Skeletal muscle cell (primary cell): ENCODE measurements at regions not wholly inside any gene's neighbourhood (a gene's known extent, or its start where the extent isn't known, plus 50 kb on each side); places are given as distances from the start of the nearest gene placed in this dataset.

ENCODE experiments used
- DNase-seq: peaks from one replicate; pipeline ENCODE4 v3.0.0-alpha.2; 2010; ENCODE audit warnings: low read depth
- H3K4me3 ChIP-seq: 2 replicates; pipeline ENCODE4 v1.5.1; 2011; ENCODE audit warnings: low read depth, mild to moderate bottlenecking, control low read depth, low read length, moderate library complexity

DNA sequence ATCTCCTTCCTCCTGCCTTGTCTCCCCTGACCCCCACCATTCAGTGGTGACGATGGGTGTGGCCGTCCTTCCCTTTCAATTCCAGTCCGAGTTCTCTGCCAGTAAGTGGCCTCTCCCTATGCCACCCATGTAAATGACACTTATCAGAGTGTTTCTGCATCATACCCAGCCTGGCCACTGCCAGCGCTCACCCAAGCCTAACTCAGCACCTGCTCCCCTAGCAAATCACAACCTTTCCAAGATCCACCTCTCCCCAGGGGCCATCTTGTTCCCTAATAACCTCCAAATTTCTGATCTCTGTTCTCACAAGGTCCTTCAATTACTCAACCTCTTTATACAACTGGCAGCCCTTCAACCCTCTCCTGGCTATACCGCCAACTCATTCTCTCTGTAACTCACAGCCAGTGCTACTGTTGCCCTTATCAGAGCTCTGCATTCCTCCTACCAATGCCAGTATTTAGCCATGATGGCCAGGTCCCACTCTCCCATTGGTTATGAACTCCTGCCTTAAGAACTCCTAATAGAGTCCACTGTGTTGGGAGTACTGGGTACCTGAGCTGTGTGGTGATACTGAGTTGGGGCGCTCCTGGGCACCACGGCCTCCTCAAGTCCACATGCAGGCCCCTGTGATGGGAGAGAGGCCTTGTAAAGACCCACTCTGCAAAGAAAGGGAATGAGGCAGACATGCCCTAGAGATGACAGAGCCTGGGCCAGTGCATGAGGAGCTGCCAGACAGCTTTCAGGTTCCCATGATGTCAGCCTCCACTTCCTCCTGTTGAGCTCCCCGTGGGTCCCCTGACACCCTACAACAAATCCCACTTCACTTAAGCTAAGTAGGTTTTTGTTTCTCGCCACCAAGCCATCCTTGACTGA lies 187.4 kb upstream of the RREB1 start:
- no peak for DNase-seq

DNA sequence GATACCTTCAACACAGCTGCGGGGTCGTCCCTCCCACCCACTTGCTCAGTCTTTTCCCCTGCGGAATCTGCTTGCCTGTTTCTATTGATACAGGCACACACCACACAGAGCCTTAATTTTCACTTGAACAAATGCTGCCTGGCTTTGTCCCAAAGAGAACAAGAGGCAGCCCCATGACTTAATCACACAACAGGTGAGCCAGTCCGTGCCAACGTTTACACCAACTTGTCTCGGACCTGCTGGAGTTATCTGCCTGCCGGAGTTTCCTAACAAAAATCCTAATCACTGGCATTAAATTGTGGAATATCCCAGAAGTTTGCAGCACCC lies 186.8 kb upstream of the RREB1 start:
- no peak for DNase-seq
- no peak overlapping the region for H3K4me3 ChIP-seq

More for the DNA sequence above, 187.4 kb upstream of the RREB1 start:
- H3K4me3 ChIP-seq: no peak overlapping the region

DNA sequence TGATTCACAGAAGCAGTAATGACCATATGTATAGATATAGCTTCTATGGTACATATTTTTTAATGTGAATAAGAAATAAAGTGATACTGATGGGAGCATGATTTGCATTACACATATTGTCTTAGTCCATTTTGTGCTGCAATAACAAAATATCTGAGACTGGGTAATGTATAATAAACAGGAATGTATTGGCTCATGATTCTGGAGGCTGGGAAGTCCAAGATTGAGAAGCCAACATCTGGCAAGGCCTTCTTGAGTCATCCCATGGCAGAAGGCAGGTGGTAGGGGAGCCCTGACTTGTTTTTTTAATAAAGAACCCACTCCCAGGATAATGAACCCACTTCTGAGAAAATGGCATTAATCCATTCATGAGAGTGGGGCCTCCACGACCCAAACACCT lies 185.6 kb upstream of the RREB1 start:
- no peak overlapping the region for H3K4me3 ChIP-seq
- no peak for DNase-seq

DNA sequence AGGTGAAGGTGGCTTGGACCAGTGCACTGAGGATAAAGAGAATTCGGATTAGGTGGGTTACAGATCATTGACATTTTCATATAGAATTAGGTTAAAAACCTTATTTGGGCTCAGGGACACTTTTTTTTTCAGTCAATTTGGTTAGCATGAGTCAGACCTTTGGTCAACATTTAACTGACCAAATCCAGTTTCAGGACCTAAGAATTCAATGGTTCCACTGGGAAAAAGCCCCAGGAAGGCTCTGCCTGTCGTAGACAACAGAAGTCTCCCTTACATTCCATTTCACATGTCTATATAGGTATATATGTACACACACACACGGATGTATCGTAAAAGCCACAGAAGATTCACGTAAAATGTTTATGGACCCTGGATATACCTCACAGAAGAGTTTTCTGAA lies 184.2 kb upstream of the RREB1 start:
- DNase-seq: no peak
- H3K4me3 ChIP-seq: no peak overlapping the region

DNA sequence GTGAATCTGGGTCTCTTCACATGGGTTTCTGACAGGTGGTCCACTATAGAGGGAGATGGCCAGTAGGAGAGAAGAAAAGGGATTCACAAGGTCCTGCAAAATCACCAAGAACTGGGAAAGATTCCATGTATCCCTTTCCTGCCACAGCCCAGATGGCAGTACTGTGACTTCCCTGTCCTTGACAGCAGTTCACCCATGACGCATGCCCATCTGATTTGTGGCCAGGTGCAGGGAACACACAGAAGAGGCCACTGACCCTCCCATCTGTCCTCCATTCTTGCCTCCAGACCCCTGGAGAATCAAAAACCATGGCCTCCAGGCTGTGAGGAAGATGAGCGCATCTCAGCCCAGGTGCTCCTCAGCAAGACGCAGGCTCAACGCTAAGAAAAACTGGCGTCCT lies 183.1 kb upstream of the RREB1 start:
- no peak overlapping the region for H3K4me3 ChIP-seq
- DNase-seq: no peak

DNA sequence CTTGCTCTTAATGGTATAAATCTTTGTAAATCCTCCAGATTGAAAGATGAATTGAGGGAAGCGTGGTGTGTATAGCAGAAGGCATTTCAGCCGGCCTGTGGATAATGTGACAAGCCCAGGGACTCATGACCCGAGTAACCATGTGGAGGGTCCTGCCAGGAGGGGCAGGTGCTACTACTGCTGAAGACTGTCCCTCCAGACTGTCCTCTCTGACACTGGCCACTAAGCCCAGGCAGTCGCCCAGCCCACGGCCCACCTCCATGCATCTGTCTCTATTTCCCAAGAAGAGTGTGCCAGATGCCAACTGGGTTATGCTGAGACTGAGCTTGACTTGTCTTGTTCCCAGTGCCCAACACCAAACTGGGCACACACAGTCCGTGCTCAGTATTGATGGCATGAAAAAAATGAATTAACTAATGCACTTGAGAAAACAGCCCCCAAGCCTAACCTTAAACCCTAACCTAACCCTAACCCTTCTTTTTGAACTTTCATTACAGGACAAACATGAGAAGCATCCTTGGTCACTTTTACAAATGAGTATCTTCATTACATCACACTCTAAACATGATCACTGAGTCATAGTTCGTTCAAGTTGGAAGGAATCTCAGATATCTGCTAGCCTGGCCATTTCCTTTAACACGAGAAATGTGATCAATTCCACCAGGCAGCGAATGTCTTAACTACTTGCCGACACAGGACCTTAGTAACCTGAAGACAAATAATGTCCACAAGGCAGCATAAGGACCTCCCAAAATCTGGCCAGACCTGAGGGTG lies 182.2 kb upstream of the RREB1 start:
- DNase-seq: no peak

DNA sequence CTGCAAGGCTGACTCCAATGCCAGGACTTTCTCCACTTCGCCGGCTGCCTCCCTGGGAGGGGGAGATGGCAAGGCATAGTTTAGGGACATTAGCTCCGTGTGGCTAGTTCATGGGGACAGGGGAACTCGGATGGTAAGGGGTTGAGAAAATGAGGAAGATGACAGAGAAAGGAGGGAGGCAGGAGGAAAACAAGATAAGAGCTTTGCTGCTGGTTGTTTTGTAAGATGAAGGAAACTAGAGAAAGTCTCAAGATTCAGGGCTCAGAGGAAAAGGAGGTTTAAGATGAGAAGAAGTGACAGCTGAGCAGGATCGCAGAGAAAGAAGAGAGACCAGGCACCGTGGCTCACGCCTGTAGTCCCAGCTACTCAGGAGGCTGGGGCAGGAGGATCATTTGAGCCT lies 180.9 kb upstream of the RREB1 start:
- DNase-seq: no peak
- no peak overlapping the region for H3K4me3 ChIP-seq

More for the DNA sequence above, 182.2 kb upstream of the RREB1 start:
- H3K4me3 ChIP-seq: no peak overlapping the region

DNA sequence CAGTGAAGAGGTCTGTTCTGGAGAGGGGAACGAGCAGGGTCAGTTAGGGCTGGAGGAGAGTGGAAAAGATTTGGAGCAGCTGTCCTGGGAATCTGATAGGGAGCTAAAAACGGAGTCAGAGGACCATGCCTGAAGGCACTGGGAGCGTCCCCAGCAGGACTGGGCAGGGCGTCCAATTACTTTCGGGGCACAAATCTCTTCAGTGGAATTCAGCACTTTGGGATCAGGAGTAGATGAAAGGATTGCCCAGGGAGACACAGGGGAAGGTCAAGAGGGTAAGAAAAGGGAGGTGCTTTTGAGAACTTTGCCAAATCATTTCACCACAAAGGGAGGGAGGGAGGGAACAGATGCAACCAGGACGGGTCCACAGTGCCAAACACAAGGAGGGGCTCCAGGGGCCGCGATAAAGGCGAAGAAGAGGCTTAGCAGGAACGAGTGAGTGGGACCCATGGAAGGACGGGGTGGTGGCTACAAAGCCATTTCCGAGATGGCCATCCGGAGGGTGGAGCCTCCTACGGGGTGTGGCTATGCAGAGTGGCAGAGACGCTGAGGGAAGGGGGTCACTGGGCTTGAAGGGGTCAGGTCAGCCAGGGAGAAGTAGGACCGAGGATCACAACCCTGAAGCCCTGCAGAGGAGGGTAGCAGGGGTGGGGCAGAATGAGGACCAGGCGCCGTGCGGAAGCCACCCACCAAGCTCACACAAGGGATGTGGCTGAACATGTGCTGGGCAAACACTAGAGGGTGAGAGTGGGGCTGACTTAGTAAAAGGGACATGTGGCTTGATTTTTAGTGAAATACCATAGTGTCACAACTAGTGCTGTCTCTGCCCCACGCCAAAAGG lies 180.0 kb upstream of the RREB1 start:
- H3K4me3 ChIP-seq: no peak overlapping the region
- DNase-seq: no peak

DNA sequence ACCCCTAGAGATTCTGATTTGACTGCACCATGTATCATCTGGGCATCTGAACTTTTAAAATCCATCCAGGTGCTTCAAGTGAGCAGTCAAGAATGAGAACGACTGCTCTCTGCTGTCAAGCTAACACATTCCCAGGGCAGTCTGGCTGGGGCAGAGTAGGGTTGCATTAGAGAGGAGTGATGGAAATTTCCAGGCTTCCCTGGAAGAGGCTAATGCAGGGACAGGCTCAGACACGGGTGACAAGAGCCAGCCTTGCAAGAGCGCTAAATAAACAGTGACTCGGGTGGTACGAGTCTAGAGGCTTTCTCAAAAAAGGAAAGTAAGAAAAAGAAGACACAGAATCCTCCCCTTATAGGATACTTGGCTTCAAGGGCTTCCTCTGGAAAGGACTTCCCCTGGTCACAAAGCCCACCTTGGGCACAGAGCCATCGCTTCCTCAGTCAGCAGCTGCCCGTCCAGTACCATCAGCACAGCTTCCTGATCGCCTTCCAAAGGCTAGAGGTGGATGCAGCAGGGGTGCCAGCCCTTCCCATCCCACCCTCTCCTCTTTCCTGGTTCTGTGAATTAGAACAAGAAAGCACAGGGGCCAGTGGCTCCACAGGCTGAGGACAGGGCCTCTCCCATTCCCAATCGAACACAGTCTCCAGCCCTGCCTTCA lies 177.4 kb upstream of the RREB1 start:
- no peak for DNase-seq
- no peak overlapping the region for H3K4me3 ChIP-seq

DNA sequence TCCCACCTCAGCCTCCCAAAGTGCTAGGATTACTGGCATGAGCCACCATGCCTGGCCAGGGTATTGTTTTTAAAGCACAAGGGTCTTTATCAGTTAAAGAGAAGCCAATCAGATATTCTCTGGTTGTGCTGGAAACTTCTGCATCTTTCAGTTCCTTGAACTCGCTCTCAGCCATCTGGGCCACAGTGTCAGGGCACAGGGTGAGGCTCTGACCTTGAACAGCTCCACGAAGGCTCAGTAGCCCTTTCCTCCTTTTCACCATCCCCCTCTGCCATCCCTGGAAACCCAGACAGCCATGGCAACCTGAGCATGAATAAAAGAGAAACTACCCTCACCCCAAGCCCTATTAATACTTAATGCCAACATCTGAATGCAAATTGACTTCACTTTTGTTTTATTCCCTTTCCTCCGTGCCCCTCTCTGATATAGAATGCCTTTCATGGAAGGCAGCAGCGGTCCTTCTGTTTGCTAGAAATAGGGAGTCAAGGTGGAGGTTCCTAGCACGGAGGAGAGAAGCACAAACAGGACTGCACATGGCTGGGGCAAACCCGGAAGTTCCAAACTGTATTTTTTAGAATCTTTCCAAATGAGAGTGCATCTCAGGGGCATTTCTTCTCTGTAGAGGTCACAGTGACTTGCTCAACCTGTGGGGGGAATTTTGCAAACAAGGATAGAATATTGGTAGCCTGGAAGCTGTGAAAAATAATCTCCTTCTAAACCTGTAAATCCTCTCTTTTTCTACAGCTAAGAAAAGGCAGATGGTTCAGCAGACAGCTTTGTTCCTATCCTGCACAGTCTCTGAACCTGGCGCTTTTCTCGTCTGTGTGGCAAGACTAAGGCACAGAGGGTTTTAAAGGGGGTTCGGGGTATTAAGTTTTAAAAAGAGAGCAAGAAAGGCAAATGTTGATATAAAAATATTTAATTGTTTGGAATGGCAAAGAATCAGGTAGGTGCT lies 176.4 kb upstream of the RREB1 start:
- no peak for DNase-seq
- H3K4me3 ChIP-seq: no peak overlapping the region

DNA sequence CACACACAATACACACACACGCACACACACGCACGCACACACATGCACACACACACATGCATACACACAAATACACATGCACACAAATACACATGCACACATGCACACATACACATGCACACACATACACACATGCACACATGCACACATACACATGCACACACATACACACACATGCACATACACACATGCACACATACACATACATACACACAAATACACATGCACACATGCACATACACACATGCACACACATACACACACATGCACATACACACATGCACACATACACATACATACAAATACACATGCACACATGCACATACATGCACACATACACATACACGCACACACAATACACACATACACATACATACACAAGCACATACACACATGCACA lies 175.4 kb upstream of the RREB1 start:
- no peak for DNase-seq
- no peak overlapping the region for H3K4me3 ChIP-seq

DNA sequence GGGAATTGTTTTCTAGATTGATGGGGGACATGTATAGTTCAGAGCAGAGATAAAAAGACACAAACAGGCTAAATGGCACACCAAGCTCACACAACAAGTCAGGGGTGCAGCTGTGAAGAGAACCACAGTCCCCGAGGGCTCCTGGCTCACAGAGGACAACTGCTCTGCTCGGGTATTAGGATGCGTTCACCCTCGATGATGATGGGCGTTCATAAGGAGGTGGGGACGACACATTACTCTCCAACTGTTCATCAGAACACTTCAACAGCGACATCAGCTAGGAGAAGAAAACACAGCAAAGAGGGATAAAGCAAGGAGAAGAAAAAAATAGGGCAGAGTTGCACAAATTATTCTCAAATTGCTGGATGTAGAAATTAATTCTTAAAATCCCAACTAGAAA lies 174.8 kb upstream of the RREB1 start:
- no peak for DNase-seq
- no peak overlapping the region for H3K4me3 ChIP-seq

DNA sequence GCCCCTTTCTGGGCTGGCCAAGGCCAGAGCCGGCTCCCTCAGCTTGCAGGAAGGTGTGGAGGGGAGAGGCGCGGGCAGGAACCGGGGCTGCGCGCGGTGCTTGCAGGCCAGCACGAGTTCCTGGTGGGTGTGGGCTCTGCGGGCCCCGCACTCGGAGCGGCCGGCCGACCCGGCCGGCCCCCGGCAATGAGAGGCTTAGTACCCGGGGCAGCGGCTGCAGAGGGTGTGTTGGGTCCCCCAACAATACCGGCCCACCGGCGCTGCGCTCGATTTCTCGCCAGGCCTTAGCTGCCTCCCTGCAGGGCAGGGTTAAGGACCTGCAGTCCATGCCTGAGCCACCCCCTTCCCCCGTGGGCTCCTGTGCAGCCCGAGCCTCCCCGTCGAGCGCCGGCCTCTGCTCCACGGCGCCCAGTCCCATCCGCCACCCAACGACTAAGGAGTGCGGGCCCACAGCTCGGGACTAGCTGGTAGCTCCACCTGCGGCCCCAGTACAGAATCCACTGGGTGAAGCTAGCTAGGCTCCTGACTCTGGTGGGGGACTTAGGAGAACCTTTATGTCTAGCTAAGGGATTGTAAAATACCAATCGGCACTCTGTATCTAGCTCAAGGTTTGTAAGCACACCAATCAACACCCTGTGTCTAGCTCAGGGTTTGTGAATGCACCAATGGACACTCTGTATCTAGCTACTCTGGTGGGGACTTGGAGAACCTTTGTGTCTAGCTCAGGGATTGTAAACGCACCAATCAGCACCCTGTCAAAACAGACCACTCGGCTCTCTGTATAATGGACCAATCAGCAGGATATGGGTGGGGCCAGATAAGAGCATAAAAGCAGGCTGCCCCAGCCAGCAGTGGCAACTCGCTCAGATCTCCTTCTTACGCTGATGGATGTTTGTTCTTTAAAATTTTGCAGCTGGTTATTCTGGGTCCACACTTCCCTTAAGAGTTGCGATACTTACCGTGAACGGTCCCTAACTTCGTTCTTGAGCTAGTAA lies 167.4 kb upstream of the RREB1 start:
- no peak overlapping the region for H3K4me3 ChIP-seq
- no peak for DNase-seq

DNA sequence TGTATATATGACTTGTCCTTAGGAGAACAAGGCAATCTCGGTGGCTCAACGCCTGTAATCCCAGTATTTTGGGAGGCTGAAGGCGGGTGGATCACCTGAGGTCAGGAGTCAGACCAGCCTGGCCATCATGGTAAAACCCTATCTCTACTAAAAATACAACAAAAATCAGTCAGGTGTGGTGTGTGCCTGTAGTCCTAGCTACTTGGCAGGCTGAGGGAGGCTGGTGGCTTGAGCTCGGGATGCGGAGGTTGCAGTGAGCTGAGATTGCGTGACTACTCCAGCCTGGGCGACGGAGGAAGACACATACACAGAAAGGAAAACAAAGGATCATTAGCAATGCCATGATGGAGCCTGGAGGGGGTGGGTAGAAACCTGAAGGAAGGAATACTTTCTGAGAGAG lies 166.6 kb upstream of the RREB1 start:
- H3K4me3 ChIP-seq: no peak overlapping the region
- no peak for DNase-seq

DNA sequence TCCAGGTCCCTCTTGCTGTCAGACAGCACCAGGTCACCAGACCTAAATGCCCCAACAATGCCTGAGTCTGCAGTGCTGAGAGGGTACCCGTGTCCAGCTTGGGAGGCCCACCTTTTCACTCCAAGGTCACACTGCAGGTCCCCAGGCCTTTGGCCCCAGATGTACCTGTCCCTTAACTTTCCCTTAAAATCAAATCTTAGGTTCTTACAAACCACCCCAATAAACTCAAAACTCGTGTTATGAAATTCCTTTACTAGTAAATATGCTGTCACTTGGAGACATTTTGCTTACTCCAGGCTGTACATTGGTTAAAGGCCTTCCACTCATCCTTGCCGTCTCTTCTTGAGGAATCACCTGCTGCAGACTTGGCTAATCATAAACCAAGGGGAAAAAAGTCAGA lies 165.7 kb upstream of the RREB1 start:
- no peak overlapping the region for H3K4me3 ChIP-seq
- no peak for DNase-seq

DNA sequence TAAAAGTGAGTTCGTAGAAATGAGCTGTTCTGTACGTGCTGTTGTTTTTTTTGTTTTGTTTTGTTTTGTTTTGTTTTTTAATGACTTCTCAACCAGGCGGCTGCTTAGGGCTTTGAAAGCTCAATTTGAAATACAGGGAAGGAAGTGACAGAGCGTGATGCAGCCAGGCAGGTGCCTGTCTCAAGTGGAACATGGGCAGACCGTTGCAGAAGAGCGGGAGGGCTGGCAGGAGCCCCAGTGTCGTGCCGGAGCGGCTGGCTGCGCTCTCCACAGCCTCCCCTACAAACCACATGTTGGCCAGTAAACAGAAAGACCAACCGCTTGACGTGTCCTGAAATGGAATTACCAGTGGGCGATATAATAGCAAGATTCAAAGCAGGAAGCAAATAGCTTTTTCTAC lies 164.9 kb upstream of the RREB1 start:
- no peak overlapping the region for H3K4me3 ChIP-seq
- no peak for DNase-seq

DNA sequence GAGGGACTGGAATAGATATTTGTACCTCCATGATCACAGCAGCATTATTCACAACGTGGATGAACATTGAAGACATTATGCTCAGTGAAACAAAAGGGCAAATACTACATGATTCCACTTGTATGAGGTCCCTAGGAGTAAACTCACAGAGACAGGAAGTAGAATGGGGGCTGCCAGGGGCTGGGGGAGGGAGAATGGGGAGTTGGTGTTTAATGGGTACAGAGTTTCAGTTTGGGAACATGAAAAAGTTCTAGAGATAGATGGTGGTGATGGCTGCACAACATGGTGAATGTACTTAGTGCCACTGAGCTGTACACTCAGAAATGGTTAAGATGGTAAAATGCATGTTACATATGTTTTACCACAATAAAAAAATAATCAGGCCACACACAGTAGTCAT lies 164.3 kb upstream of the RREB1 start:
- no peak for DNase-seq
- no peak overlapping the region for H3K4me3 ChIP-seq
